Dendritic cell treated with granulocyte-macrophage colony-stimulating factor and Interleukin-4, amounts not matched to agents 40 ng/mL and 50 ng/mL, for 4 days (primary cell): ENCODE measurements at regions not wholly inside any gene's neighbourhood (a gene's known extent, or its start where the extent isn't known, plus 50 kb on each side); places are given as distances from the start of the nearest gene placed in this dataset.

ENCODE experiments used
- H3K27ac Mint-ChIP-seq: one replicate; pipeline ENCODE4 v1.8.0; 2022; ENCODE audit warnings: mild to moderate bottlenecking, mixed read lengths
- H3K27me3 Mint-ChIP-seq: one replicate; pipeline ENCODE4 v1.8.0; 2022; ENCODE audit warnings: mild to moderate bottlenecking, mixed read lengths
- H3K36me3 Mint-ChIP-seq: one replicate; pipeline ENCODE4 v1.8.0; 2022; ENCODE audit warnings: low read depth, mixed read lengths
- H3K4me1 Mint-ChIP-seq: one replicate; pipeline ENCODE4 v1.8.0; 2022; ENCODE audit warnings: low read depth, mixed read lengths
- H3K4me3 Mint-ChIP-seq: one replicate; pipeline ENCODE4 v1.8.0; 2022; ENCODE audit warnings: mild to moderate bottlenecking, moderate library complexity, mixed read lengths
- H3K9me3 Mint-ChIP-seq: one replicate; pipeline ENCODE4 v1.8.0; 2022; ENCODE audit warnings: mixed read lengths
- intact Hi-C: fragments of 100-400 bp; cut with micrococcal nuclease; formaldehyde crosslinking; loops from one replicate; pipeline ENCODE4 v1.15.0; 2022

- no peaks in the 10 kb centered on the region for H3K36me3 Mint-ChIP-seq
- H3K4me1 Mint-ChIP-seq, result no peaks in the 10 kb centered on the region
- H3K27ac Mint-ChIP-seq, result no peak overlapping the region
- no peaks in the 10 kb centered on the region for H3K27me3 Mint-ChIP-seq
- peaks cover 14% of the 10 kb centered on the region for H3K9me3 Mint-ChIP-seq
- no peak overlapping the region for H3K4me3 Mint-ChIP-seq
- intact Hi-C loops, result no loop called here
These were observed 518.9 kb upstream of the RAB6C start for GRCh38 chr2:129460299-129461198.

GRCh38 chr2:129462349-129462748 lies 517.1 kb upstream of the RAB6C start:
- no peak overlapping the region for H3K4me3 Mint-ChIP-seq
- peaks cover 14% of the 10 kb centered on the region for H3K9me3 Mint-ChIP-seq
- H3K27me3 Mint-ChIP-seq, result no peaks in the 10 kb centered on the region
- intact Hi-C loops, result no loop called here
- no peaks in the 10 kb centered on the region for H3K4me1 Mint-ChIP-seq
- no peaks in the 10 kb centered on the region for H3K36me3 Mint-ChIP-seq
- no peak overlapping the region for H3K27ac Mint-ChIP-seq

- Mint-ChIP-seq H3K4me1 (no peaks in the 10 kb centered on the region), H3K36me3 (no peaks in the 10 kb centered on the region), H3K9me3 (peaks cover 14% of the 10 kb centered on the region), H3K4me3 (no peak overlapping the region), H3K27ac (no peak overlapping the region), H3K27me3 (no peaks in the 10 kb centered on the region)
- intact Hi-C loops, result no loop called here
These were observed 516.5 kb upstream of the RAB6C start for GRCh38 chr2:129462967-129463366.

GRCh38 chr2:129464036-129464435 lies 515.4 kb upstream of the RAB6C start:
- H3K4me1 Mint-ChIP-seq, result no peaks in the 10 kb centered on the region
- H3K27ac Mint-ChIP-seq, result no peak overlapping the region
- no peaks in the 10 kb centered on the region for H3K27me3 Mint-ChIP-seq
- H3K36me3 Mint-ChIP-seq, result no peaks in the 10 kb centered on the region
- peaks cover 14% of the 10 kb centered on the region for H3K9me3 Mint-ChIP-seq
- H3K4me3 Mint-ChIP-seq, result no peak overlapping the region
- intact Hi-C loops, result no loop called here

GRCh38 chr2:129464631-129465030 lies 514.8 kb upstream of the RAB6C start:
- no peaks in the 10 kb centered on the region for H3K27me3 Mint-ChIP-seq
- H3K9me3 Mint-ChIP-seq, result peaks cover 14% of the 10 kb centered on the region
- no peaks in the 10 kb centered on the region for H3K4me1 Mint-ChIP-seq
- H3K4me3 Mint-ChIP-seq, result no peak overlapping the region
- no peak overlapping the region for H3K27ac Mint-ChIP-seq
- no peaks in the 10 kb centered on the region for H3K36me3 Mint-ChIP-seq
- intact Hi-C loops, result no loop called here

- Mint-ChIP-seq H3K27ac (no peak overlapping the region), H3K9me3 (peaks cover 14% of the 10 kb centered on the region), H3K36me3 (no peaks in the 10 kb centered on the region), H3K4me3 (no peak overlapping the region), H3K27me3 (no peaks in the 10 kb centered on the region), H3K4me1 (no peaks in the 10 kb centered on the region)
- intact Hi-C loops, result no loop called here
These were observed 514.4 kb upstream of the RAB6C start for GRCh38 chr2:129465045-129465444.

GRCh38 chr2:129466389-129466788 lies 513.1 kb upstream of the RAB6C start:
- no peak overlapping the region for H3K4me3 Mint-ChIP-seq
- no peaks in the 10 kb centered on the region for H3K27me3 Mint-ChIP-seq
- H3K27ac Mint-ChIP-seq, result no peak overlapping the region

GRCh38 chr2:129467012-129467779 lies 512.3 kb upstream of the RAB6C start:
- H3K9me3 Mint-ChIP-seq, result peaks cover 14% of the 10 kb centered on the region
- H3K27ac Mint-ChIP-seq, result no peak overlapping the region
- no peaks in the 10 kb centered on the region for H3K27me3 Mint-ChIP-seq
- intact Hi-C loops, result no loop called here
- H3K4me1 Mint-ChIP-seq, result no peaks in the 10 kb centered on the region
- no peaks in the 10 kb centered on the region for H3K36me3 Mint-ChIP-seq
- H3K4me3 Mint-ChIP-seq, result no peak overlapping the region

More at GRCh38 chr2:129466389-129466788, 513.1 kb upstream of the RAB6C start:
- intact Hi-C loops, result no loop called here
- H3K36me3 Mint-ChIP-seq, result no peaks in the 10 kb centered on the region
- peaks cover 14% of the 10 kb centered on the region for H3K9me3 Mint-ChIP-seq
- H3K4me1 Mint-ChIP-seq, result no peaks in the 10 kb centered on the region

GRCh38 chr2:129467941-129468340 lies 511.5 kb upstream of the RAB6C start:
- Mint-ChIP-seq H3K27me3 (no peaks in the 10 kb centered on the region), H3K27ac (no peak overlapping the region), H3K9me3 (peaks cover 14% of the 10 kb centered on the region), H3K4me1 (no peaks in the 10 kb centered on the region), H3K4me3 (no peak overlapping the region), H3K36me3 (no peaks in the 10 kb centered on the region)
- intact Hi-C loops, result no loop called here

- Mint-ChIP-seq H3K27ac (no peak overlapping the region), H3K4me3 (no peak overlapping the region), H3K9me3 (peaks cover 13% of the 10 kb centered on the region), H3K4me1 (no peaks in the 10 kb centered on the region), H3K27me3 (no peaks in the 10 kb centered on the region), H3K36me3 (no peaks in the 10 kb centered on the region)
- intact Hi-C loops, result no loop called here
These were observed 510.6 kb upstream of the RAB6C start for GRCh38 chr2:129468879-129469278.

GRCh38 chr2:129469389-129469788 lies 510.1 kb upstream of the RAB6C start:
- Mint-ChIP-seq H3K4me3 (no peak overlapping the region), H3K4me1 (no peaks in the 10 kb centered on the region), H3K9me3 (peaks cover 8% of the 10 kb centered on the region), H3K27ac (no peak overlapping the region), H3K27me3 (no peaks in the 10 kb centered on the region), H3K36me3 (no peaks in the 10 kb centered on the region)
- intact Hi-C loops, result no loop called here

- Mint-ChIP-seq H3K9me3 (peaks cover 3% of the 10 kb centered on the region), H3K4me3 (no peak overlapping the region)
These were observed 509.6 kb upstream of the RAB6C start for GRCh38 chr2:129469871-129470270.

GRCh38 chr2:129478902-129479517 lies 500.5 kb upstream of the RAB6C start:
- Mint-ChIP-seq H3K9me3 (peaks cover 6% of the 10 kb centered on the region), H3K4me3 (no peak overlapping the region), H3K4me1 (peaks cover 9% of the 10 kb centered on the region), H3K27ac (no peak overlapping the region), H3K36me3 (no peaks in the 10 kb centered on the region), H3K27me3 (no peaks in the 10 kb centered on the region)
- intact Hi-C loops, result no loop called here

More at GRCh38 chr2:129469871-129470270, 509.6 kb upstream of the RAB6C start:
- H3K27ac Mint-ChIP-seq, result no peak overlapping the region
- H3K27me3 Mint-ChIP-seq, result no peaks in the 10 kb centered on the region
- intact Hi-C loops, result no loop called here
- H3K4me1 Mint-ChIP-seq, result no peaks in the 10 kb centered on the region
- no peaks in the 10 kb centered on the region for H3K36me3 Mint-ChIP-seq

- intact Hi-C loops, result no loop called here
- no peak overlapping the region for H3K27ac Mint-ChIP-seq
- peaks cover 6% of the 10 kb centered on the region for H3K9me3 Mint-ChIP-seq
- peaks cover 9% of the 10 kb centered on the region for H3K4me1 Mint-ChIP-seq
- no peaks in the 10 kb centered on the region for H3K27me3 Mint-ChIP-seq
- H3K4me3 Mint-ChIP-seq, result no peak overlapping the region
- no peaks in the 10 kb centered on the region for H3K36me3 Mint-ChIP-seq
These were observed 499.6 kb upstream of the RAB6C start for GRCh38 chr2:129479892-129480291.
